H1 (cell line): ENCODE measurements at regions not wholly inside any gene's neighbourhood (a gene's known extent, or its start where the extent isn't known, plus 50 kb on each side); places are given as distances from the start of the nearest gene placed in this dataset.

Experiments used
- CBX5 ChIP-seq: fragments of 300-800, 300-1000 bp; sonication (generic); IDR thresholded peaks from 2 replicates; pipeline ENCODE4 v1.7.1; 2016; ENCODE audit warnings: antibody characterized with exemption, low read length, low read depth
- CHD2 ChIP-seq: IDR thresholded peaks from 2 replicates; pipeline ENCODE4 v1.6.1; 2012; ENCODE audit warnings: low read length, improper control_type of control experiment
- EZH2 ChIP-seq: fragments of 200-600 bp; sonication (generic); IDR thresholded peaks from 2 replicates; pipeline ENCODE4 v1.7.1; 2012; ENCODE audit warnings: low read depth, mild to moderate bottlenecking, moderate library complexity, low read length, inconsistent platforms; ENCODE audit not compliant: severe bottlenecking
- HDAC2 ChIP-seq, 2 experiments: fragments of 300-600 bp in 1 of 2; sonication (generic) in 1 of 2; IDR thresholded peaks; 2 replicates each; pipeline ENCODE4 v1.6.1; 2011 to 2012; ENCODE audit warnings: low read depth in 2 of 2, low read length in 2 of 2, mild to moderate bottlenecking in 2 of 2, moderate library complexity in 2 of 2, borderline replicate concordance in 1 of 2, inconsistent platforms in 1 of 2
- TEAD4 ChIP-seq: IDR thresholded peaks from 2 replicates; pipeline ENCODE4 v1.6.1; 2012; ENCODE audit warnings: low read depth, low read length, inconsistent platforms, mixed read lengths
- ZNF274 ChIP-seq: IDR thresholded peaks from 2 replicates; pipeline ENCODE4 v1.7.0; 2012; ENCODE audit warnings: low read length, borderline replicate concordance; ENCODE audit errors: extremely low read depth
- TF ChIP-seq, protein P1 (sequence below), 3 experiments: IDR thresholded peaks; 1 replicate in 2 of 3; 2 replicates in 1 of 3; pipeline versions ENCODE4 v1.5.1 to v1.6.1; 2011; ENCODE audit warnings: low read length in 3 of 3, mild to moderate bottlenecking in 3 of 3, inconsistent platforms in 2 of 3, low read depth in 1 of 3, moderate library complexity in 1 of 3; ENCODE audit not compliant: insufficient read depth in 1 of 3; ENCODE audit errors: control extremely low read depth in 1 of 3

DNA sequence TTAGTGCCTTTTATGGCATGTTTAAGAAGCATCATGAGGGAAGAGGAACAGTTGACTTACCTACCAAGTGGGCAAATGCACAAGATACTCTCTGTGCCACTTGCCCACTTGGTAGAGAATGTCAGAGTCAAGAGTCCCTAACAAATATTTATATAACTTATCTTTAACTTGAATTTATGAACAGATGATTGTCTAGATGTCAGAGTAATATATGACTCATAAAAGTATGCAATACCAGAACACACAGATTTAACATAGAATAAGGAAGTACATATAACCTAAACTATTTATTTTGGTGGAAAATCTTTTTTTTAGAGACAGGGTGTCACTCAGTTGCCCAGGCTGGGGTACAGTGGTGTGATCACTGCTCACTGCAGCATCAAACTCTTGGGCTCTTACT is 130.0 kb upstream of the NANOGP8 start:
- TF ChIP-seq, protein P1, sequence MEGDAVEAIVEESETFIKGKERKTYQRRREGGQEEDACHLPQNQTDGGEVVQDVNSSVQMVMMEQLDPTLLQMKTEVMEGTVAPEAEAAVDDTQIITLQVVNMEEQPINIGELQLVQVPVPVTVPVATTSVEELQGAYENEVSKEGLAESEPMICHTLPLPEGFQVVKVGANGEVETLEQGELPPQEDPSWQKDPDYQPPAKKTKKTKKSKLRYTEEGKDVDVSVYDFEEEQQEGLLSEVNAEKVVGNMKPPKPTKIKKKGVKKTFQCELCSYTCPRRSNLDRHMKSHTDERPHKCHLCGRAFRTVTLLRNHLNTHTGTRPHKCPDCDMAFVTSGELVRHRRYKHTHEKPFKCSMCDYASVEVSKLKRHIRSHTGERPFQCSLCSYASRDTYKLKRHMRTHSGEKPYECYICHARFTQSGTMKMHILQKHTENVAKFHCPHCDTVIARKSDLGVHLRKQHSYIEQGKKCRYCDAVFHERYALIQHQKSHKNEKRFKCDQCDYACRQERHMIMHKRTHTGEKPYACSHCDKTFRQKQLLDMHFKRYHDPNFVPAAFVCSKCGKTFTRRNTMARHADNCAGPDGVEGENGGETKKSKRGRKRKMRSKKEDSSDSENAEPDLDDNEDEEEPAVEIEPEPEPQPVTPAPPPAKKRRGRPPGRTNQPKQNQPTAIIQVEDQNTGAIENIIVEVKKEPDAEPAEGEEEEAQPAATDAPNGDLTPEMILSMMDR (IDR thresholded peaks at IDR 0.05; ENCODE audit: control extremely low read depth in 1 of 3, insufficient read depth in 1 of 3, low read depth in 1 of 3, low read length in 3 of 3) = no peak
- TF ChIP-seq CHD2 (no peak), CBX5 (no peak), TEAD4 (no peak), HDAC2 (IDR thresholded peaks at IDR 0.05; ENCODE audit: borderline replicate concordance in 1 of 2, low read depth in 2 of 2, low read length in 2 of 2) (no peak), EZH2 (no peak), ZNF274 (no peak)
